Panc1 (cell line): ENCODE measurements at regions not wholly inside any gene's neighbourhood (a gene's known extent, or its start where the extent isn't known, plus 50 kb on each side); places are given as distances from the start of the nearest gene placed in this dataset.

Experiments
- ATAC-seq: fragments of 200-7000 bp; cut with Tn5 transposase; 2 replicates; pipeline ENCODE4 v1.9.1; 2020; ENCODE audit warnings: mild to moderate bottlenecking, moderate library complexity
- BruUV-seq: library from RNA; stranded (reverse); fragments of 400-500 nt; replicated peaks from 2 replicates; lab custom pipeline; 2021; lab: Mats Ljungman, UMichigan
- CTCF ChIA-PET: fragments of 300-600 bp; sonication (Branson Sonifier 250); formaldehyde crosslinking; loops from one replicate; lab custom pipeline; 2022; ENCODE audit warnings: antibody characterized with exemption; lab: Charles Lee
- POLR2A ChIA-PET: fragments of 300-600 bp; sonication (Branson Sonifier 250); formaldehyde crosslinking; loops from one replicate; lab custom pipeline; 2022; ENCODE audit warnings: antibody characterized with exemption; lab: Charles Lee
- DNase-seq: peaks from one replicate; pipeline ENCODE4 v3.0.0-alpha.2; 2010; ENCODE audit warnings: low read depth, low spot score
- H3K27ac ChIP-seq: 2 replicates; pipeline ENCODE4 v1.5.1; 2011; ENCODE audit warnings: mild to moderate bottlenecking, low read length, inconsistent platforms
- H3K27me3 ChIP-seq: fragments of 200-500 bp; sonication (Bioruptor generic); 2 replicates; pipeline ENCODE4 v1.6.0; 2014; ENCODE audit warnings: low read length, inconsistent platforms; ENCODE audit not compliant: control insufficient read depth, insufficient read depth
- H3K36me3 ChIP-seq: fragments of 200-500 bp; sonication (Bioruptor generic); 2 replicates; pipeline ENCODE4 v1.5.1; 2014; ENCODE audit warnings: inconsistent platforms, mild to moderate bottlenecking, low read length, moderate library complexity; ENCODE audit not compliant: control insufficient read depth, insufficient read depth
- H3K4me1 ChIP-seq: 2 replicates; pipeline ENCODE4 v1.5.1; 2011; ENCODE audit warnings: inconsistent platforms, mild to moderate bottlenecking, low read length, moderate library complexity; ENCODE audit not compliant: control insufficient read depth, insufficient read depth
- H3K4me3 ChIP-seq, 2 experiments: 2 replicates each; pipeline ENCODE4 v1.5.1; 2011 to 2012; ENCODE audit warnings: low read depth in 2 of 2, low read length in 2 of 2, mild to moderate bottlenecking in 2 of 2, inconsistent platforms in 1 of 2, moderate library complexity in 1 of 2
- H3K9me3 ChIP-seq: fragments of 200-500 bp; sonication (Bioruptor generic); 2 replicates; pipeline ENCODE4 v1.5.1; 2014; ENCODE audit warnings: low read depth, mild to moderate bottlenecking, inconsistent platforms, low read length, moderate library complexity; ENCODE audit not compliant: control insufficient read depth, insufficient read depth
- CTCF ChIP-seq: fragments of 450-650 bp; IDR thresholded peaks from 2 replicates; pipeline ENCODE4 v1.5.1; 2017; ENCODE audit warnings: mild to moderate bottlenecking
- POLR2AphosphoS5 ChIP-seq: IDR thresholded peaks from 2 replicates; pipeline ENCODE4 v1.6.1; 2012; ENCODE audit warnings: mild to moderate bottlenecking, low read depth, low read length, moderate library complexity
- REST ChIP-seq, 2 experiments: IDR thresholded peaks; 2 replicates each; pipeline ENCODE4 v1.6.1; 2011 to 2012; ENCODE audit warnings: low read depth in 2 of 2, control low read depth in 1 of 2, low read length in 1 of 2, mild to moderate bottlenecking in 1 of 2, moderate library complexity in 1 of 2; ENCODE audit not compliant: insufficient read depth in 1 of 2
- SIN3A ChIP-seq: IDR thresholded peaks from 2 replicates; pipeline ENCODE4 v1.6.1; 2012; ENCODE audit warnings: low read depth, mild to moderate bottlenecking, low read length, moderate library complexity, borderline replicate concordance; ENCODE audit not compliant: insufficient read depth
- TCF7L2 ChIP-seq: IDR thresholded peaks from 2 replicates; pipeline ENCODE4 v1.6.1; 2011; ENCODE audit warnings: mild to moderate bottlenecking, low read depth, low read length, inconsistent platforms
- in situ Hi-C: cut with HindIII; loops from 2 replicates; pipeline ENCODE4 v1.10.0; 2016; ENCODE audit warnings: low sequenced_read_pairs, low pct_unique_long_range_greater_than_20kb
- intact Hi-C: fragments of 100-400 bp; cut with micrococcal nuclease; formaldehyde crosslinking; loops from one replicate; pipeline ENCODE4 v1.10.0; 2022; ENCODE audit not compliant: unreplicated experiment

DNA sequence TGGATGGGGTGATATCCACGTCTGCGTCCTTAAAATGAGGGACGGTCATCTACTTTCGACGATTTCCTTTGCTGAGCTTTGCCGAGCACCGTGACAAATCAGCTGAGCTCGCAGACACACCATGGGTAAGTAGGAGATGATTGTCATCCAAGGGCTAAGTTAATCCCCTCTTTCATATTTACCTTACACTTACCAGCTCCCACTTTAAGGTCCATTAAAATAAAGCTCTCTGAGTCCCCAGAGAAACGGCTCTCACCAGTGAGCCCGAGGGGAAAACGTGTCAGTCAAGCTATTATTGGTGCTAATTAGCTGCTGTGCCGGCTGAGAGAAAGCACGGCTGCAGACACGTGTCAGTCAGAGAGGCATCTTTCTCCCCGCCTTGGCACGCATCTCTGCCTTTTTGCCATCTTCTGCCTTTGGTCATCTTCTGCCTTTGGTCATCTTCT lies 72.2 kb downstream of the CRLF2 start:
- in situ Hi-C loops (no loop called here), intact Hi-C loops (no loop called here)
- no peaks in the 10 kb centered on the region for H3K9me3 ChIP-seq
- TF ChIP-seq POLR2AphosphoS5, result no peak
- TF ChIP-seq CTCF, result no peak
- TF ChIP-seq TCF7L2, result no peak
- H3K36me3 ChIP-seq, result no peaks in the 10 kb centered on the region
- no peak for DNase-seq
- no peak overlapping the region for H3K27ac ChIP-seq
- H3K4me1 ChIP-seq, result no peaks in the 10 kb centered on the region
- ChIA-PET CTCF (no interaction called here), POLR2A (no interaction called here)
- no peak overlapping the region for H3K4me3 ChIP-seq
- no peaks in the 10 kb centered on the region for H3K27me3 ChIP-seq
- no TSS peak for BruUV-seq
- no peak for ATAC-seq

DNA sequence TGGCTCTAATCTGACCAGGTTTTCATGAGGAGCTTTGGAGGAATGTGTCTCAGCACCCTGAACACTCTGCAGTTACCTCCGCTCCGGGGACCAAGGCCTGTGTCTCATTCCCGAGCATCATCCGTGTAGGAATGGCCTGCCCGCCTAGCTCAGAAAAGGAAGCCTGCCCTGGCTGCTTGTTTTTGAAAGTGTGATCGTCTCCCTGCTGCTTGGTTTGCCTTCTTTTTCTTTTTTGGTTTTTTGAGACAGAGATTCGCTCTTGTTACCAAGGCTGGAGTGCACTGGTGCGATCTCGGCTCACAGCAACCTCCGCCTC lies 73.3 kb downstream of the CRLF2 start:
- Histone ChIP-seq H3K4me1 (no peaks in the 10 kb centered on the region), H3K4me3 (no peak overlapping the region), H3K27ac (no peak overlapping the region), H3K9me3 (no peaks in the 10 kb centered on the region), H3K36me3 (no peaks in the 10 kb centered on the region), H3K27me3 (no peaks in the 10 kb centered on the region)
- ChIA-PET POLR2A (no interaction called here), CTCF (no interaction called here)
- in situ Hi-C loops, result no loop called here
- TF ChIP-seq TCF7L2, result no peak
- no peak for TF ChIP-seq REST (IDR thresholded peaks at IDR 0.05; ENCODE audit: insufficient read depth in 1 of 2, low read depth in 2 of 2, low read length in 1 of 2)
- no peak for TF ChIP-seq SIN3A
- no peak for TF ChIP-seq POLR2AphosphoS5
- no peak for TF ChIP-seq CTCF
- intact Hi-C loops, result no loop called here
- DNase-seq, result no peak
- ATAC-seq, result no peak
- BruUV-seq, result no TSS peak
